H1 (cell line): ENCODE measurements at regions not wholly inside any gene's neighbourhood (a gene's known extent, or its start where the extent isn't known, plus 50 kb on each side); places are given as distances from the start of the nearest gene placed in this dataset.

Source experiments
- CHD1 ChIP-seq: IDR thresholded peaks from 2 replicates; pipeline ENCODE4 v1.6.1; 2012; ENCODE audit warnings: low read depth, low read length, improper control_type of control experiment
- EP300 ChIP-seq, 2 experiments: IDR thresholded peaks; 1 replicate in 1 of 2; 2 replicates in 1 of 2; pipeline ENCODE4 v1.6.1; 2011 to 2012; ENCODE audit warnings: low read depth in 2 of 2, low read length in 2 of 2, mild to moderate bottlenecking in 2 of 2, borderline replicate concordance in 1 of 2, inconsistent platforms in 1 of 2, moderate library complexity in 1 of 2
- EZH2 ChIP-seq: fragments of 200-600 bp; sonication (generic); IDR thresholded peaks from 2 replicates; pipeline ENCODE4 v1.7.1; 2012; ENCODE audit warnings: low read depth, mild to moderate bottlenecking, moderate library complexity, low read length, inconsistent platforms; ENCODE audit not compliant: severe bottlenecking
- POLR2A ChIP-seq, 2 experiments: IDR thresholded peaks; 1 replicate in 1 of 2; 2 replicates in 1 of 2; pipeline ENCODE4 v1.6.1; 2011; ENCODE audit warnings: low read depth in 2 of 2, low read length in 2 of 2, mild to moderate bottlenecking in 2 of 2; ENCODE audit errors: control extremely low read depth in 1 of 2
- RAD21 ChIP-seq, 2 experiments: IDR thresholded peaks in 1 of 2; conservative IDR thresholded peaks in 1 of 2; 2 replicates each; pipeline ENCODE4 v1.6.1; 2011; ENCODE audit warnings: low read depth in 2 of 2, low read length in 2 of 2, improper control_type of control experiment in 1 of 2, inconsistent platforms in 1 of 2, mild to moderate bottlenecking in 1 of 2, moderate library complexity in 1 of 2
- RFX5 ChIP-seq: IDR thresholded peaks from 2 replicates; pipeline ENCODE4 v1.6.1; 2011; ENCODE audit warnings: low read depth, low read length, improper control_type of control experiment, borderline replicate concordance
- TBP ChIP-seq: IDR thresholded peaks from 2 replicates; pipeline ENCODE4 v1.6.1; 2011; ENCODE audit warnings: low read depth, low read length, improper control_type of control experiment
- YY1 ChIP-seq: IDR thresholded peaks from 2 replicates; pipeline ENCODE4 v1.6.1; 2011; ENCODE audit warnings: low read depth, mild to moderate bottlenecking, low read length
- ZNF274 ChIP-seq: IDR thresholded peaks from 2 replicates; pipeline ENCODE4 v1.7.0; 2012; ENCODE audit warnings: low read length, borderline replicate concordance; ENCODE audit errors: extremely low read depth
- TF ChIP-seq, protein P1 (sequence below), 3 experiments: IDR thresholded peaks; 1 replicate in 2 of 3; 2 replicates in 1 of 3; pipeline versions ENCODE4 v1.5.1 to v1.6.1; 2011; ENCODE audit warnings: low read length in 3 of 3, mild to moderate bottlenecking in 3 of 3, inconsistent platforms in 2 of 3, low read depth in 1 of 3, moderate library complexity in 1 of 3; ENCODE audit not compliant: insufficient read depth in 1 of 3; ENCODE audit errors: control extremely low read depth in 1 of 3
- TF ChIP-seq, protein P2 (sequence below): IDR thresholded peaks from 2 replicates; pipeline ENCODE4 v1.6.1; 2012; ENCODE audit warnings: inconsistent platforms

DNA sequence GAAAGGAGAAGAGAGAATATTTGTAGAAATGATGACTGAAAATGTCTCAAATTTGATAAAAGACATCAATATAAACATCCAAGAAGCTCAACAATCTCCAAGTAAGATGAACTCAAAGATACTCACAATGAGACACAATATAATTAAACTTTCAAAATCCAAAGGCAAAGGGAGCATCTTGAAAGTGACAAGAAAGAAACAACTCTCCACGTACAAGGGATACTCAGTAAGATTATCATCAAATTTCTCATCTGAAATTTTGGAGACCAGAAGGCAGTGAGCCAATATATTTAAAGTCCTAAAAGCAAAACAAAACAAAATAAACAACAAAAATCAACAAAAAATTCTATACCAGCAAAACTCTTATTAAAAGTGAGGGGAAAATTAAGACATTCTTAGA is 428.7 kb downstream of the NFIB start:
- TF ChIP-seq ZNF274 (no peak), RFX5 (no peak), YY1 (no peak), RAD21 (IDR thresholded peaks at IDR 0.05 in 1 of 2, conservative IDR thresholded peaks at IDR 0.05 in 1 of 2; ENCODE audit: low read depth in 2 of 2, low read length in 2 of 2) (no peak), TBP (no peak), EP300 (IDR thresholded peaks at IDR 0.05; ENCODE audit: borderline replicate concordance in 1 of 2, low read depth in 2 of 2, low read length in 2 of 2) (no peak), POLR2A (IDR thresholded peaks at IDR 0.05; ENCODE audit: control extremely low read depth in 1 of 2, low read depth in 2 of 2, low read length in 2 of 2) (no peak), EZH2 (no peak), CHD1 (no peak)
- TF ChIP-seq, protein P1, sequence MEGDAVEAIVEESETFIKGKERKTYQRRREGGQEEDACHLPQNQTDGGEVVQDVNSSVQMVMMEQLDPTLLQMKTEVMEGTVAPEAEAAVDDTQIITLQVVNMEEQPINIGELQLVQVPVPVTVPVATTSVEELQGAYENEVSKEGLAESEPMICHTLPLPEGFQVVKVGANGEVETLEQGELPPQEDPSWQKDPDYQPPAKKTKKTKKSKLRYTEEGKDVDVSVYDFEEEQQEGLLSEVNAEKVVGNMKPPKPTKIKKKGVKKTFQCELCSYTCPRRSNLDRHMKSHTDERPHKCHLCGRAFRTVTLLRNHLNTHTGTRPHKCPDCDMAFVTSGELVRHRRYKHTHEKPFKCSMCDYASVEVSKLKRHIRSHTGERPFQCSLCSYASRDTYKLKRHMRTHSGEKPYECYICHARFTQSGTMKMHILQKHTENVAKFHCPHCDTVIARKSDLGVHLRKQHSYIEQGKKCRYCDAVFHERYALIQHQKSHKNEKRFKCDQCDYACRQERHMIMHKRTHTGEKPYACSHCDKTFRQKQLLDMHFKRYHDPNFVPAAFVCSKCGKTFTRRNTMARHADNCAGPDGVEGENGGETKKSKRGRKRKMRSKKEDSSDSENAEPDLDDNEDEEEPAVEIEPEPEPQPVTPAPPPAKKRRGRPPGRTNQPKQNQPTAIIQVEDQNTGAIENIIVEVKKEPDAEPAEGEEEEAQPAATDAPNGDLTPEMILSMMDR (IDR thresholded peaks at IDR 0.05; ENCODE audit: control extremely low read depth in 1 of 3, insufficient read depth in 1 of 3, low read depth in 1 of 3, low read length in 3 of 3) = no peak
- TF ChIP-seq, protein P2, sequence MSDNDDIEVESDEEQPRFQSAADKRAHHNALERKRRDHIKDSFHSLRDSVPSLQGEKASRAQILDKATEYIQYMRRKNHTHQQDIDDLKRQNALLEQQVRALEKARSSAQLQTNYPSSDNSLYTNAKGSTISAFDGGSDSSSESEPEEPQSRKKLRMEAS = no peak
